Activated T-helper 1 cell treated with anti-CD3 and anti-CD28 coated beads, Interleukin-12 subunit alpha, Interleukin-12 subunit beta, Interleukin-2, Interleukin-4 antibody, amounts not matched to agents 30 ng/mL and 10 ng/mL and 1 ng/mL, durations not matched to agents 14 hours and 24 hours and 36 hours (primary cell): ENCODE measurements at regions not wholly inside any gene's neighbourhood (a gene's known extent, or its start where the extent isn't known, plus 50 kb on each side); places are given as distances from the start of the nearest gene placed in this dataset.

Source experiments
- DNase-seq: peaks from one replicate; pipeline ENCODE4 v3.0.0; 2021; ENCODE audit warnings: low spot score
- H3K27ac Mint-ChIP-seq: one replicate; pipeline ENCODE4 v1.8.0; 2021; ENCODE audit warnings: mild to moderate bottlenecking, mixed read lengths
- H3K27me3 Mint-ChIP-seq: one replicate; pipeline ENCODE4 v1.8.0; 2022; ENCODE audit warnings: mild to moderate bottlenecking, moderate library complexity, mixed read lengths; ENCODE audit not compliant: insufficient read depth
- H3K36me3 Mint-ChIP-seq: one replicate; pipeline ENCODE4 v1.8.0; 2021; ENCODE audit warnings: low read depth, mixed read lengths
- H3K4me1 Mint-ChIP-seq: one replicate; pipeline ENCODE4 v1.8.0; 2021; ENCODE audit warnings: low read depth, mixed read lengths
- H3K4me3 Mint-ChIP-seq: one replicate; pipeline ENCODE4 v1.8.0; 2021; ENCODE audit warnings: mild to moderate bottlenecking, moderate library complexity, mixed read lengths
- H3K9me3 Mint-ChIP-seq: one replicate; pipeline ENCODE4 v1.8.0; 2021; ENCODE audit warnings: mixed read lengths
- intact Hi-C: fragments of 100-400 bp; cut with micrococcal nuclease; formaldehyde crosslinking; loops from one replicate; pipeline ENCODE4 v1.15.1; 2024

- H3K27ac Mint-ChIP-seq: no peak overlapping the region
- no peaks in the 10 kb centered on the region for H3K4me1 Mint-ChIP-seq
- intact Hi-C loops: no loop called here
- no peak for DNase-seq
- H3K4me3 Mint-ChIP-seq: no peak overlapping the region
- peaks cover 4% of the 10 kb centered on the region for H3K27me3 Mint-ChIP-seq
- no peaks in the 10 kb centered on the region for H3K36me3 Mint-ChIP-seq
- no peaks in the 10 kb centered on the region for H3K9me3 Mint-ChIP-seq
These were observed 62.9 kb upstream of the SPRED1 start for GRCh38 chr15:38189671-38190295.

GRCh38 chr15:38190501-38190900 lies 62.1 kb upstream of the SPRED1 start:
- Mint-ChIP-seq H3K4me1 (no peaks in the 10 kb centered on the region), H3K27ac (no peak overlapping the region), H3K4me3 (no peak overlapping the region), H3K27me3 (peaks cover 4% of the 10 kb centered on the region), H3K9me3 (no peaks in the 10 kb centered on the region), H3K36me3 (no peaks in the 10 kb centered on the region)
- intact Hi-C loops: no loop called here
- DNase-seq: no peak

- Mint-ChIP-seq H3K36me3 (no peaks in the 10 kb centered on the region), H3K27me3 (no peaks in the 10 kb centered on the region), H3K4me3 (no peak overlapping the region), H3K9me3 (no peaks in the 10 kb centered on the region), H3K27ac (no peak overlapping the region), H3K4me1 (no peaks in the 10 kb centered on the region)
- DNase-seq: no peak
- intact Hi-C loops: no loop called here
These were observed 60.1 kb upstream of the SPRED1 start for GRCh38 chr15:38192496-38192895.

GRCh38 chr15:38193496-38193895 lies 59.1 kb upstream of the SPRED1 start:
- Mint-ChIP-seq H3K4me3 (no peak overlapping the region), H3K27ac (no peak overlapping the region), H3K27me3 (peaks cover 1% of the 10 kb centered on the region), H3K9me3 (no peaks in the 10 kb centered on the region), H3K36me3 (no peaks in the 10 kb centered on the region), H3K4me1 (no peaks in the 10 kb centered on the region)
- intact Hi-C loops: no loop called here
- no peak for DNase-seq

- Mint-ChIP-seq H3K36me3 (no peaks in the 10 kb centered on the region), H3K4me1 (no peaks in the 10 kb centered on the region), H3K9me3 (no peaks in the 10 kb centered on the region), H3K27ac (no peak overlapping the region), H3K27me3 (peaks cover 8% of the 10 kb centered on the region), H3K4me3 (no peak overlapping the region)
- intact Hi-C loops: no loop called here
- DNase-seq: no peak
These were observed 57.3 kb upstream of the SPRED1 start for GRCh38 chr15:38195191-38195901.

GRCh38 chr15:38196076-38196475 lies 56.6 kb upstream of the SPRED1 start:
- no peak for DNase-seq
- Mint-ChIP-seq H3K4me1 (no peaks in the 10 kb centered on the region), H3K4me3 (no peak overlapping the region), H3K36me3 (no peaks in the 10 kb centered on the region), H3K27me3 (peaks cover 12% of the 10 kb centered on the region), H3K27ac (no peak overlapping the region), H3K9me3 (no peaks in the 10 kb centered on the region)
- intact Hi-C loops: no loop called here

GRCh38 chr15:38197553-38197952 lies 55.1 kb upstream of the SPRED1 start:
- DNase-seq: no peak
- H3K36me3 Mint-ChIP-seq: no peaks in the 10 kb centered on the region
- no peaks in the 10 kb centered on the region for H3K9me3 Mint-ChIP-seq
- intact Hi-C loops: no loop called here
- H3K27ac Mint-ChIP-seq: no peak overlapping the region
- no peaks in the 10 kb centered on the region for H3K4me1 Mint-ChIP-seq
- H3K4me3 Mint-ChIP-seq: no peak overlapping the region
- peaks cover 12% of the 10 kb centered on the region for H3K27me3 Mint-ChIP-seq

- no peak overlapping the region for H3K4me3 Mint-ChIP-seq
- H3K27me3 Mint-ChIP-seq: peaks cover 24% of the 10 kb centered on the region
- H3K4me1 Mint-ChIP-seq: no peaks in the 10 kb centered on the region
- intact Hi-C loops: no loop called here
- H3K27ac Mint-ChIP-seq: no peak overlapping the region
- H3K9me3 Mint-ChIP-seq: no peaks in the 10 kb centered on the region
- no peaks in the 10 kb centered on the region for H3K36me3 Mint-ChIP-seq
- no peak for DNase-seq
These were observed 50.9 kb upstream of the SPRED1 start for GRCh38 chr15:38201714-38202113.

- DNase-seq: no peak
- intact Hi-C loops: no loop called here
- H3K27me3 Mint-ChIP-seq: peaks cover 24% of the 10 kb centered on the region
- H3K36me3 Mint-ChIP-seq: no peaks in the 10 kb centered on the region
- H3K4me3 Mint-ChIP-seq: no peak overlapping the region
- no peaks in the 10 kb centered on the region for H3K4me1 Mint-ChIP-seq
- no peaks in the 10 kb centered on the region for H3K9me3 Mint-ChIP-seq
- H3K27ac Mint-ChIP-seq: no peak overlapping the region
These were observed 50.3 kb upstream of the SPRED1 start for GRCh38 chr15:38202361-38202760.
